Esophagus squamous epithelium (tissue), 4 donors: ENCODE measurements at regions not wholly inside any gene's neighbourhood (a gene's known extent, or its start where the extent isn't known, plus 50 kb on each side); places are given as distances from the start of the nearest gene placed in this dataset.
"Not testable (repeated sequence)": the region's sequence is repeated elsewhere in the genome, so short reads cannot be mapped to it uniquely, and the experiment has no call there.

Experiments used
- POLR2A ChIP-seq, 4 donors: fragments of 450-650 bp; IDR thresholded peaks; one replicate each; pipeline ENCODE4 v1.6.1; 2017; ENCODE audit warnings: antibody characterized with exemption in 4 of 4, mild to moderate bottlenecking in 4 of 4, moderate library complexity in 3 of 4
- TF ChIP-seq, protein P1 (sequence below), 6 experiments: fragments of 450-650 bp in 4 of 6; fragments of 200-600 bp in 2 of 6; sonication (generic) in 2 of 6; IDR thresholded peaks; one replicate each; pipeline ENCODE4 v1.5.1; 2016 to 2019; ENCODE audit warnings: antibody characterized with exemption in 6 of 6, mild to moderate bottlenecking in 4 of 6, moderate library complexity in 4 of 6

DNA sequence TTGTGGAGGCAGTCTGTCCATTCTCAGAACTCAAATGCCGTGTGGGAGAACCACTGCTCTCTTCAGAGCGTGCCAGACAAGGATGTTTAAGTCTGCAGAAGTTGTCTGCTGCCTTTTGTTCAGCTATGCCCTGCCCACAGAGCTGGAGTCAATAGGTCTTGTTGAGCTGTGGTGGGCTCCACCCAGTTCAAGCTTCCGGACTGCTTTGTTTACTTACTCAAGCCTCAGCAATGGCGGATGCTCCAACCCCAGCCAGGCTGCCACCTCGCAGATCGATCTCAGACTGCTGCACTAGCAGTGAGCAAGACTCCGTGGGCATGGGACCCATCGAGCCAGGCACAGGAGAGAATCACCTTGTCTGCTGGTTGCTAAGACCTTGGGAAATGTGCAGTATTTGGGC, 68.5 kb upstream of the UBQLN2 start:
- TF ChIP-seq, protein P1, sequence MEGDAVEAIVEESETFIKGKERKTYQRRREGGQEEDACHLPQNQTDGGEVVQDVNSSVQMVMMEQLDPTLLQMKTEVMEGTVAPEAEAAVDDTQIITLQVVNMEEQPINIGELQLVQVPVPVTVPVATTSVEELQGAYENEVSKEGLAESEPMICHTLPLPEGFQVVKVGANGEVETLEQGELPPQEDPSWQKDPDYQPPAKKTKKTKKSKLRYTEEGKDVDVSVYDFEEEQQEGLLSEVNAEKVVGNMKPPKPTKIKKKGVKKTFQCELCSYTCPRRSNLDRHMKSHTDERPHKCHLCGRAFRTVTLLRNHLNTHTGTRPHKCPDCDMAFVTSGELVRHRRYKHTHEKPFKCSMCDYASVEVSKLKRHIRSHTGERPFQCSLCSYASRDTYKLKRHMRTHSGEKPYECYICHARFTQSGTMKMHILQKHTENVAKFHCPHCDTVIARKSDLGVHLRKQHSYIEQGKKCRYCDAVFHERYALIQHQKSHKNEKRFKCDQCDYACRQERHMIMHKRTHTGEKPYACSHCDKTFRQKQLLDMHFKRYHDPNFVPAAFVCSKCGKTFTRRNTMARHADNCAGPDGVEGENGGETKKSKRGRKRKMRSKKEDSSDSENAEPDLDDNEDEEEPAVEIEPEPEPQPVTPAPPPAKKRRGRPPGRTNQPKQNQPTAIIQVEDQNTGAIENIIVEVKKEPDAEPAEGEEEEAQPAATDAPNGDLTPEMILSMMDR (IDR thresholded peaks at IDR 0.05) = not testable (repeated sequence)
- not testable (repeated sequence) for TF ChIP-seq POLR2A (IDR thresholded peaks at IDR 0.05)
